Fibroblast of peridontal ligament (primary cell): ENCODE measurements at regions not wholly inside any gene's neighbourhood (a gene's known extent, or its start where the extent isn't known, plus 50 kb on each side); places are given as distances from the start of the nearest gene placed in this dataset.
"Not testable (repeated sequence)": the region's sequence is repeated elsewhere in the genome, so short reads cannot be mapped to it uniquely, and the experiment has no call there.

Experiments used
- DNase-seq: peaks from one replicate; pipeline ENCODE4 v3.0.0-alpha.2; 2010; ENCODE audit errors: extremely low read depth

DNA sequence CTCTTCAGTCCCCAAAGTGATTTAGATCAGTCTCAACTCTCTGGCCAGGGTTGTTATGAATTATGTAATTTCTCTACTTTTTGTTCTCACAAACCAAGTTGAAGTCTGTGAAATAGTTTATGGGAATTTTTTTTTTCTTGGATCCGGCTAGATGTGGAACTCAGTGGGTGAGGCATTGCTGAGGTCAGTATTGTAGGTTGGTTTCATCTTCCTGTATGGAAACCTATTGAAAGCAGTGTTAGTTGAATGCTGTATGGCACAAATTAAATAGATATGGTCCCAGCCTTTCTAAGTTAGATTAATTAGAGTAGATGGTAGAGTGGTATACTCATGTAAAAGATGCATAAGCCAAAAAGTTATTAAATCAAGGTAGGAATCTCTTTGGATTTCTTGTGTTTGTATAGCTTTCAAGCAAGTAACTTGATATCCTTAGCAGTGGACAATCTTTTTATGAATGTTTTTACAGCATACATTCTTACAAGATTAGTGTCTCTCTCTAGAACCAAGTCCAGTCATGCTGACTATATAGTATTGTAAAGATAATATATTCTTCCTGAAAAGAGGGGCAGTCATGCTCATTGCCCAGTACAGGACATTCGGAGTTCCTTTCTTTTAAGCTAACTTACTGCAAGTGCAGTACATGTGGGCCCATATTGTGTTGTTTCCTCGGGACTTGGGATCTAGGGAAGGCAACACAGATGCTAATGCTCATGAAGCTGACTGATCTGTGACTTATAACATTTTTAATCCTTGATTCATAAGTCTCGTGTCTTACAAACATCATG is 2541.1 kb downstream of the PCDH9 start:
- DNase-seq, result no peak

DNA sequence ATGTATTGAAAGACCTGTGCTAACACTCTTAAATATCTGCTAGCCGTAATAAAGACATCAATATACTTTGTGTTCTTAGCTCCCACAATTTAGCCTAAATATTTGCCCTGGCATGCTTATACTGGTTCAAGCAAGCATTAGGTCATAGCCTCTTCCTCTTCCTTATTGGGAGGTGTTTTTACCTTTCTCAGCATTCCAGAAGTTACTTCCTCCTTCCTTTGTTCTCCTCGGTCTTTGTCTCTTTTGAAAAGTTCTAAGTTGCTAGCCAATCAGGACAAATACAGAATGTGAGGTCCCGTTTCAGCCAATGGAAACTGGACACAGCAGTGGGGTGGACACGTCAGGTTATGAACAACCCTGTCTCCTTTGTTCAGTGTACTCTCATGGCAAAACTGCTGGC is 2543.6 kb downstream of the PCDH9 start:
- DNase-seq, result not testable (repeated sequence)

DNA sequence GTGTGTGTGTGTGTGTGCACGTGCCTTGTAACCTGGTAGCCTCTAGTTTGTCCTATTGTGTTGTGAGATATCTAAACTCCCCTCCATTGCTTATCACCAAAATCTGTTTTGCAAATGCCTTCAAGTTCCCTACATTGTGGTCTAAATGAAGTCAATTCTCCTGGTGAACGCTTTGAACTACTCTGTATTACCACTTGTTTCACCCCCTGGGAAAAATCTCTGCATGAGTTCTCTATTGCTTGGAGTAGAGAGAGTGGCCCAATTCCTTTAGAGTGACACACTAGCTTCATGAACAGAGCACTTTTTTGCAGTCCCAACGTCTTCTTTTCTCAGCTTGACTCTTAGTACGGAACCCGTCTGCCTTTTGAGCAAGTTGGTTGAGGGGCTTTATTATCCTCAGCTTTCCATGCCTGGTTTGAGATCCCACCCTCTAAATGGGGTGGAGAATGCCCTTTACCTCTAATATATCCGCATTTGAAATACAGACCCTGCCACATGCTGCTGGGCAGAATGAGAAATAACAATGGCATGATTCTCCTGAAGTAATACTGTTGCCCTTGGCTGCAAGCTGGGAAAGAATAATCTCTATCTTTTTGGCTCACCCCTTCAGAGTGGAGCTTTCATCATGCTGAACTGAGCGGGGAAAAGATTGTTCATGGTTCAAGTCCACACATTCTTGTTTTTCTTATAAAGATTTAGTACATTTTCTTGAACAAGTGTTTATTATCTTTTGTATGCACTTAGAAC is 2545.3 kb downstream of the PCDH9 start:
- no peak for DNase-seq

DNA sequence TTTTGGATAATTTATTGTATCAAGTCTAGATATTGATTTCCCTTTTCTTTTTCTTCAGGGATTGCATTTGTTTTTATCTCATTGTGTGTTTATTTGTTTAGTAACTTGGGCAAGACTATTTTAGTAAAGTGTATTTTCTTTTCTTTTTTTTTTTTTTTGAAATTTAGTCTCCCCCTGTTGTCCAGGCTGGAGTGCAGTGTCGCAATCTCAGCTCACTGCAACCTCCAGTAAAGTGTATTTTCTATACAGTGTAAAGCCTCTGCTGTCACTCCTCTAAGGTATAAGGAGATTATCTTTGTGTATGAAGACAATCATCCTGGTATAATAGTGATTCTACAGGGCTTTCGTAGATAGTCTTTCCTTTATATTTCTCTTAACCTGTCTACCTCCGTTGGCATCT is 2546.0 kb downstream of the PCDH9 start:
- DNase-seq, result no peak

DNA sequence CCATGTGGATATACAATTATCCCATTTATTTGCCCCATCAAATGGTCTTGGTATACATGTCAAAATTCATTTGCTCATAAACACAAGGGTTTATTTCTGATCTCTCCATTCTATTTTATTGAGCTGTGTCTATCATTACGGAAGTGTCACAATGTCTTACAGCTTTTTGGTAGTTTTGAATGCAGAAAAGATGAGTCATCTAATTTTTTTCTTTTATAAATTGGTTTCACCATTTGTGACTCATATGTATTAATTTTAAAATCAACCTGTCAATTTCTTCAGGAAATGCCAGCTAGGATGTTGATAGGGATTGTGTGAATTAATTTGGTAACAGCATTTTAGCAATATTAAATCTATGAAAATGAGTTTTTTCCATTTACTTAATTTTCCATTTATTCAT is 2549.4 kb downstream of the PCDH9 start:
- DNase-seq, result no peak

DNA sequence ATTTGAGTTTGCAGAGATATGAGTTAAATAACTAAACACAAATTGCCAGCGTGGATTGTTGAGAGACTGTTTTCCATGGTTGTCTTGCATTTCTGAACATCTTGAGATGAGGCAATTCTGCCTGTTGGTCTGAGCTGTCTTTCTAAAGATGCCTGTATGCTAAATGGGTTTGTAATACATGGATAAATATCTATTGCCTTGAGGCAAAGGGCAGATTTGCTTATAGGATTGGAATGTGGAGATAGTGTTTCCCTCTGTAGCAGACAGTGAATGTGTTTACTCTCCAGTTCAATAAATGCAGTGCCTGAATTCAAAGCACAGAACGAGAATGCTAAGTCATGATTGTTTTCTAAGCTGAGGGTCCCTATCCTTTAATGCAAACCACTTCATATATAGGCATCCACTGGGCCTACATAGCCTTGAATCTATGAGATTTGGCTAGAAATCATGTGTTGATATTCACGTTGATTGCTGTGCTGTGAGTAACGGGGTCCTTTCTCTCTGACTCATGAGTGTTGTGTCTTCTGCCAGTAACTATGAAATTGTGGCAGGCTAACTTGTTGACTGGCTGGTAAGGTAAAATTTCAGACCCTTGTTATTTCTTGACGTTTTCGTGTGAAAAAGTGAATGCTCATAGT is 2554.8 kb downstream of the PCDH9 start:
- no peak for DNase-seq

DNA sequence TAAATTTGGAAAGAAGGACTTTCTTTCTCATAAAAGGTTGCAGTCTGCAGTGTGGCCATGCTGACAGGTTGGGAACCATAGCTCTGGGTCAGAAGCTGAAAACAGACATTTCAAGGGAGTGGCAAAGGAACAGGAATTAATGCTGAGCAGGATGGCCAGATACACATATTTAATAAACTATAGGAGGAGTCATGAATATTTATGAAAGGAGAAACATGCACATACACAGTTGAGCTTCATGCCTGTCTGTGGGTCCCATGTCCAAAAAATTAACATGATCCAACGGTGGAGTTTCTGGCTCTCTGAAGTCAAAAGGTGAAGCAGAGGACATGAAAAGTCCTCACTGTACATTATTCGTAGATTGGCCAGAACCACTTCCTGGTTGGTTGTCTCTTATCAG is 2556.0 kb downstream of the PCDH9 start:
- no peak for DNase-seq

DNA sequence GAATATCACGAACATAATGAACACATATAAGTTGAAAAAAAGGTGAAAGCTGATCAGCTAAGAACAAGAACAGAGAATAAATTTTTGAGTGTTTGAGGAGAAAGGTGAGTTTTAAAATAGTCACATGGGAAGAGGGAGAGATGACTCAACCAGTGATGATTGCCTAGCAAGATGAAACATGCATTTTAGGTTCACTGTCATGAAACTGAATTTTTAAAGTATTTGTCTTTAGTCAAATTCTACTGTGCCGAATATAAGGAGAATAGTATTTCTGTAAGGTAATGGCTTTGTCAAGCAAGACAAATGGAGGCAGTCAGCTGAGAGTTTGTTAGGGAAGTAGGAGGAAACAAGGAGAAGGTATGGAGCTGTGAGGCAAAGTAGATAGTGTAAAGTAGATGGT is 2557.4 kb downstream of the PCDH9 start:
- no peak for DNase-seq

DNA sequence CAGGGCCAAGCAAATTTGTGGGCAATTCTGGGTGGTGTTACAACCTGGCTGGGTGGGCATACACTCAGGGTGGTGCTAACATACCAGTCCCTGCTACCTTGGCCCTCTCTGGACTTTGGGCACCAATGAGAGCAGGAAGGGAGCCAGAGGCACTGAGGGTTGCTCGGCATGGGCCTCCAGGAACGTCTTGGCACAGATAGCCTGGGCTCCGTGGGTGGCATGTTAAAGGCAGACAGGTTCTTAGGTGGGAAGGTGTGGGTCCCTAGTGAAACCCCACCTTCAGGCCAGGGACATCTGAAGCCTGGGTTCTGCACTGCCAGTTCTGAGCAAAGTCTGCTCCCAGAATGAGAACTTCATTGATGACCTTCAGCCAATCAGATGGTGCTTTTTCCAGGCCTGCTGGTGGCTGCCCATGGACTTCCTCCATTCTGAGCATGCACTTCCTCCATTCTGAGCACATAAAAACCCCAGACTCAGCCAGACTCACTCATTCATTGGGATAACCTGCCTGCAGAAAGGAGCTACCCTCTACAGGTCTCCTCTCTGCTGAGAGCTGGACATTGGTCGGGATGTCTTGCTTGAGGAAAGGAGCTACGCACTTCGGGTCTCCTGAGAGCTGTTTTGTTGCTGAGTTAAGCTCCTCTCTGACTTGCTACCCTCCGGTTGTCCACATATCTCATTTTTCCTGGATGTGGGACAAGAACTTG is 2567.1 kb downstream of the PCDH9 start:
- no peak for DNase-seq

DNA sequence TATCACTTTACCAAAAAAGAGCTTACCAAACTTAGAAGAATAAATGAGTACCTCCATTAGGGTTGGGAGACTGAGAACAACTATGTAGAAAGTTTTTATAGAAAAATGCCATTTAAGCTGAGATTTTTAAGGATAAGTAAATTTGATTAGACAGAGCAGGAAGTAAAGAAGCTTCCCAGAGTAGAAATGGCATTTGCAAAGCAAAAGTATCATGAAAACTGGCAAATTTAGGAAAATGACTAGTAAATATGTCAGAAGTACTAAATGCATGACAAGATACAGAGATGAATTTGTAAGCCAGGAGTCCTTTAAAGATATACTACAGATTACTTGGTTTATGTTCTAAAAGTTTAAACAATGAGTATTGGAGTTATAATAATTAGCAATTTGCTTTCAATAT is 2581.8 kb downstream of the PCDH9 start:
- no peak for DNase-seq

DNA sequence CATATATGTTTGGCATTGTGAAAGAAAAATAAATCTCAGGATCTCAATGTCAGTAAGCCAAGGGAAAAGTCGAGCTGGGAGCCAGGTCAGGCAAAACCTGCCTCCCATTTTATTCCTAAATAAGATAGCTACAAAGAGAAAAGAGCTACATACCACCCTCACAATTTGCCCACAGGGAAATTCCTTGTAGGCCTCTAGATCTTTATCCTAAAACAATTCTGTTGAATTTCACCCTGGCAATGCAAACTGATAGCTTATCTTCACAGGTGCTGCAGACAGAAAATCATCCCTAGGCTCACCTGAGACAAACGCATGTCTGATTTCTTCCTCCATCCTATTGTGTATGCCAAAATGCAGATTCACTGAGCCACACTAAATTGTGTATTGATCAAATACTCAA is 2587.1 kb downstream of the PCDH9 start:
- DNase-seq, result no peak

DNA sequence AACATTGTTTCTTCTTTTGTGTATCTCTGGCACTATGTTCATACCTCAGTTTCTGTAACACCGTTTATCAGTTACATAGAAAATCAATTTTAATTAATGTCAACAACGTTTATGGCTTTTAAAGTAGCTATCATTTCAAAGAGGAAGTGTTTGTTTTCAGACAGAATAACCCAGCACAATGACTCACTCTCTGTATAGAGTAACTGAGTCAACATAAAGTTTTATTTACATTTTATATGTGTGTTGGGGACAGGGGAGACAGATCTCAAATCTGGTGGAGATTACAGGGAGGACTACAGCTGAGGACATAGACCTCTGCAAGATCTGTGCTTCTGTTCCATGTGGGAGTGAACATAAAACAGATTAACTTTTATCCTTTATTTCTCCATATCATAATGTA is 2590.1 kb downstream of the PCDH9 start:
- DNase-seq, result no peak

DNA sequence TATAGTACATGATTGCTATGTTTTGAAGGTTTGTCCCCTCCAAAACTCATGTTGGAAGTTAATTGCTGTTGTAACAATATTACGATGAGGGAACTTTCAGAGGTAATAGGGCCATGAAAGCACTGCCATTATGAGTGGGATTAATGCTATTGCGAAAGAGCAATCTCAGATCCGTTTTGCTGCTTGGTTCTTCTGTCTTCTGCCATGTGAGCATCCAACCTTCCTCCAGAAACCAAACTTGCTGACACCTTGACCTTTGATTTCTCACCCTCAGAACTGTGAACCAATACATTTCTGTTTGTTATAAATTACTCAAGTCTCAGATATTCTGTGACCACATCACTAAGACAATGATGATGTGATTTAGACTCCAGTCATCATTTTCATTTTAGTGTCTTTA is 2590.9 kb downstream of the PCDH9 start:
- no peak for DNase-seq

DNA sequence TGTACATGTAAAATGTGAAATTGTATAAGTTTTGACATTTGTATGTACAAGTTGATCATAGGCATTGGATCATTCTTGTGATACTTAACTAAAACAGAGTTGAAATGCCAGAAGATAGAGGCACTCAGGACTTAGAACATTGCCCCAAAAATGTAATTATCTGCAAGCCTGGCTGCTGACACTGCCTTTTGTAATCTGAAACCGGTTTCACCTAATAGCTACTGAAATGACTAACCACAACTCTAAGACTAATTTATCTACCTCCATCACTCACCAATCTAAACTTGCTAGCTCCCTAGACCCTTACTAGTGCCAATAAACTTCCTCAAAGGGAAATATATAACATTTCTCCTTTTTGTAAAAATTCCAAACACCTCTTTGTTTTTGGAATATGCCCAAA is 2596.2 kb downstream of the PCDH9 start:
- DNase-seq, result no peak

DNA sequence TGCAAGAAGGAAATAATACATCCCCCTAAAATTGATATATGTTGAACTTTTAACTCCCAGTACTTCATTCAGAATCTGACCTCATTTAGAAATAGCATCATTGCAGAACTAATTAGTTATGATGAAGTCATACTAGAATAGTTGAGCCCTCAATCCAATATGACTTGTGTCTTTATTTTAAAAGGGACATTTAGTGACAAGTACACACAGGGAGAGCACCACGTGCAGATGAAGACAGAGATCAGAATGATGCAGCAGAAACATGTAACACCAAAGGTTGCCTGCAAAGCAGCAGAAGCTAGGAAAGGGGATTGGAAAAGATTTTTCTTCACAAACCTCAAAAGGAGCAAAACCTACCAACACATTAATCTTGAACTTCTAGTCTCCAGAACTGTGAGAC is 2602.5 kb downstream of the PCDH9 start:
- DNase-seq, result no peak

DNA sequence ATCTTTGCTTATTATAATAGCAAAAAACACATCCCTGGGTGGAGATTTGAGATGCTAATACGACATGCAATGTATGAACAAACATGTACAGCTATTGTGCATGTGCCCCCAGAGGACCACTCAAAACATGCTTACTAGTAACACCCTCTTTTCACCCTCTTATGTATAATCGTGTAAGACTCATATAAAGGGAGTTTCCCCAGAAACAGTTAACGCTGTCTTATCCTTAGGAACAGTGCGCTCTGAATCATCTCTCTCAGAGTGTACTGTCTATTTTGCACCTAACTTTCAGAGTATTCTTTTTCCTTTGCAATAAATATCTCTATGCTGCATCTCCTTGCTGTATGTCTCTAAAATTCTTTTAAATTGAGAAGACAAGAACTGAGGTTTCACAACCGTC is 2604.0 kb downstream of the PCDH9 start:
- no peak for DNase-seq

DNA sequence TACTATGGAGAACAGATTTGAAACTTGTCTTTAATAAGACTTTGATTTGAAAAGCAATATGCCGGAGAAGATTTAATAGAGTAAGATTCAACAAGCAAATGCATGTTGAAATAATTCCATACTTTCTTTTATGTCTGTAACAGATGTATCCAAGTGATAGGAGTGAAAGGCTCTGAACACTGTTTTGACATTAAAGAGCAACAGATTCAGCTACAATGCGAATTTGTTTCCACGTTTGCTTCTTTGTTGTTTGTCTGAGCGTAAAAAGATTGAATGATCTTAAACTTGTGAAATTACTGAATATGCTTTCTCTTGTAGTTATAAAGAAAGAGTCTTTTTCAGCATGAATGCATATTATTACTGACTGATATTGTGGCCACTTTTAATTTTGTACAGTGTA is 2612.9 kb downstream of the PCDH9 start:
- DNase-seq, result no peak

DNA sequence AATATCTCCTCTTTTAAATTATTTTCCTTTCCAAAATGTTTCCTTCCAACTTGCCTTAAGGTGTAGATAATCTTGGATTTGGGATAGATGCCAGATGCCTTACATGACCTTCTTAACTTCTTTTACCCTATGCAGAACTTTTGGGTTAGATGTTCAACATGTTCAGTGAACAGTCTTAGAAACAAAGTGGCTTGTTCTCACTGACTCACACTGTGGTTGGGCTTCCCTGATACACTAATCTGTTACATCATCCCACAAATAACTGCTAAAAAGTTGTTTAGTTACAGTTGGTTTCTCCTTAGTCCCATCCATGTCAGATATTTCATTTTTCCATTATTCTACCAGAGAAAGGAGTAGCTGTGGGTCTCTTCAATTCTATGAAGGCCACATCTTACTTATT is 2638.2 kb downstream of the PCDH9 start:
- DNase-seq, result no peak

DNA sequence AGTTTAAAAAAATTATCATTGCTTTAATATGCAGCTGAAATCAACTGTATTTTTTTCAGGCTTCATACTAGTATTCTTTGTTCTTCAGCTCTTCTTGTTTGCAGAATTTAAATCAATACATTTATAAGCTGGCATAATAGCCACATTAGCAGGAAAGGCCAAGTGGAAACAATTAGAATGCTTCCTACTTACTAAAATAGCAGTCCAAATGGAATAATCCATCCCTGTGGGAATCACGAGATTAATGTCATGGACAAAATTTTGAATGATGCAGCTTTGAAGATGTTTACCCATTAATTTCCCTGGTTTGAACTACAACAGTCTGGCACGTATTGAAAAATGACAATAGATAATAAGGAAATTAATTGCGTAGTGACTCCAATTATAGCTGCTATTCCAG is 2650.8 kb downstream of the PCDH9 start:
- DNase-seq, result no peak

DNA sequence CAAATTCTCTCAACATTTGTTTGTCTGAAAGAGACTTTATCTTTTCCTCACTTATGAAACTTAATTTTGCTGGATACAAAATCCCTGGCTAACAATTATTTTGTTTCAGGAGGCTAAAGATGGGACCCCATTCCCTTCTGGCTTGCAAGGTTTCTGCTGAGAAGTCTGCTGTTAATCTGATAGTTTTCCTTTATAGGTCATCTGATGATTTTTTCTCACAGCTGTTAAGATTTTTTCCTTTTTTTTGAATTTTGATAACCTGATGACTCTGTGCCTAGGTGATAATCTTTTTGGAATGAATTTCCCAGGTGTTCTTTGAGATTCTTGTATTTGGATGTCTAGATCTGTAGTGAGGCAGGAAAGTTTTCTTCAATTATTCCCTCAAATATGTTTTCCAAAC is 2661.4 kb downstream of the PCDH9 start:
- no peak for DNase-seq

DNA sequence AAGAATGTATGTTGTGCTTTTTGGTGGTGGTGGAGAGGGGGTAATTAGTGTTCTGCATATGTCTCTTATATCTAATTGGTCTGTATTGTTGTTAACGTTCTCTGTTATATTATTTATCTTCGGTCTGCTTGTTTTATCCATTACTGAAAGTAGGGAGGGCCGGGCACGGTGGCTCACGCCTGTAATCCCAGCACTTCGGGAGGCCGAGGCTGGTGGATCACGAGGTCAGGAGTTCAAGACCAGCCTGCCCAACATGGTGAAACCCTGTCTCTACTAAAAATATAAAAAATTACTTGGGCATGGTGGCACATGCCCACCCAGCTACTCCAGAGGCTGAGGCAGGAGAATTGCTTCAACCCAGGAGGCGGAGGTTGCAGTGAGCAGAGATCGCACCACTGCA is 2672.1 kb downstream of the PCDH9 start:
- not testable (repeated sequence) for DNase-seq

DNA sequence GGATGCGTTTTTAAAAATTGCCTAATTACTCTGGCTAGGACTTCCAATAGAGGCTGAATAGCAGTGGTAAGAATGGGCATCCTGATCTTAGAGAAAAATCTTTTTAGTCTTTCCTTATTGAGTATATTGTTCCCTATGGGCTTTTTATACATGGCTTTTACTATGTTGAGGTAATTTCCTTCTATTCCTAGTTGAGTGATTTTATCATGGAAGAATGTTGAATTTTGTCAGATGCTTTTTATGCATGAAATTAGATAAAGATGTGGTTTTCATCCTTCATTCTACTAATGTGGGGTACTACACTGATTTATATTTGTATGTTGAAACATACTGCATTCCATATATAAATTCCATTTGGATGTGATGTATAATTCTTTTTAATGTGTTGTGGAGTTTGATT is 2673.8 kb downstream of the PCDH9 start:
- peak; percentile 1 for DNase-seq
